COR-L47 (cell line): ENCODE measurements at regions not wholly inside any gene's neighbourhood (a gene's known extent, or its start where the extent isn't known, plus 50 kb on each side); places are given as distances from the start of the nearest gene placed in this dataset.

ENCODE experiments used
- DNase-seq: peaks from one replicate; lab custom pipeline; 2025; lab: John Stamatoyannopoulos, UW

DNA sequence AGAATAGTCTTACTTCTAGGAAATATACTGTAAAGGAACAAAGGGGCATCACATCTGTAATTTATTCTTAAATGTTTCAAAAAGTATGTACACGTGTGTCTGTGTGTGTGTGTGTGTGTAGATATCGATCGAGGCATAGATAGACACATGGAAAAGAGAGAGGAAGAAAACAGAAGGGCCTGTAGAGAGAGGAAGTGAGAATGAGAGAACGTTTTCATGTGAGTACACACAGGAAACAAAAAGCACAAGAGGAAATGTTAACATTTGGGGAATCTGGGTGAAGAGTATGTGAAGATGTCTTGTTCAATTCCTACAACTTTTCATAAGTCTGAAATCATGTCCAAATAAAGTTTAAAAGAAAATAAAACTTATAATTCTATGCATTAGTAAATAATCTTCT, 286.5 kb upstream of the SORCS1 start:
- DNase-seq: no peak

DNA sequence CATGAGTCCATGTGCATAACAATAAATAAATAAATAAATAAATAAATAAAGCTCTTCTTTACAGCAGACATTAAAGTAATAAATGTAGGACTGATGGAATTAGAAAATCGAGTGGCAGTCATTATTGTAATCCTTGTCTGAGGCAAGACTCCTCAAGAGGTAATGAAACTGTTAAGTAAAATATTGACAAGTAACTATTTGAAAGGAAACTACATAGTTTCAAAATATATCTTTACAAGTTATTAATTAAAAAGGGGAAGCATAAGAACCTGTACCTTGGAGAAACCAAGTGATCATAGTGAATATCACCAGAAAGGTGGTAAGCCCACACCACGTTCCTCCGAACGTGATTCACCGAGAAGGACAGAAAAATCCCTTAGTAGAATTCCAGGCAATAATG, 285.6 kb upstream of the SORCS1 start:
- no peak for DNase-seq

DNA sequence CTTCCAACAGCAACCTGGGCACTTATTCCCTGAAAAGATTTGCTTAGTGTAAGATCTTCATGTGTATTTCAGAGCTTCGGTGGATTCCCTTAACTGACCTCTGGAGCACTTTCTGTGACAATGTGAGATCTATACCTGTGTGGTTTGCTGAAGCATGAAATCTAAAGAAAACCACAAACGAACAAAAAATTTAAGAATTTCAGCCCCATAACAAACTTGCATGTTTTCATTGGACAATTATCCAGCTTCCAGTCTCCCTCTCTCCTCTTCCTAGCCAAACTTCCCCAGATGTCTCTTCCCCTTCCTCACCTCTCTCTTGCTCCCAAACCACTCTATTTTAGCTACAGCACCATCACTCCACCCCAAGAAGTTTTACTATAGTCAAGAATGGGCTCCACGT, 279.9 kb upstream of the SORCS1 start:
- no peak for DNase-seq

DNA sequence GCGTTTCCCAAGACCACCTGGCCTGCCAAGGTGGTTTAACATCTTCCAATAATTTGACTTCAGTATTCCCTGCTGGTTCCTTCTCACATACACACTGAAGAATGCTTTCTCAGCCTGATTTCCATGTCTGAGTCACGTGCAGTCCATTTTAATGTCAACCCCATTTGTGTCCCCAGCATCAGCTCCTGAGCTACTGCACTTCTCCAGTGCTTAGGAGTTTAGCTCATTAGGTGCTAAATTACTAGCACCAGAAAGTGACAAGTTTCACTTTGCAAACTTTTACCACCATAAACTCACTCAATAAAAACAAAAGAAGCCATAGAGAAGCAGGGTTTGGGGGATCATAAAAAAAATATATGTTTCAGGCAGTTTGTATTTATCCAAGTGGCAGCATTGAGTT, 279.3 kb upstream of the SORCS1 start:
- DNase-seq: no peak

DNA sequence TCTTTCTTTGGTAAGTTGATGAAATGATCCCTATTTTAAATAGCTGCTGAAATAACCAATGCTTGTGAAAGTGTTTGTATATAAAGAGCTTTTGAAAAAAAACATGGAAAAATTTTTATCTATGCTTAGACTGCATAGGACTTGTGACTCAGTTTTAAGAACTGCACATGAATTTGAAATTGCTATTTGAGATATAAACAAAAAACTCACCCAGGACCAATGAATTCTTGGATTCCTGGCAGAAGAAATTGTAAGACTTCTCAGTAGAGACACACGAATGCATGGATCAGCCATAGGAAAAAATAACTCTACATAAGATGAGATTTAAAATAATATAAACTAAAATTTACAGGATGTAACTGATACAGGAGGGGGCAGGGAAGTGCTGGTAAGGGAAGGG, 278.8 kb upstream of the SORCS1 start:
- DNase-seq: no peak

DNA sequence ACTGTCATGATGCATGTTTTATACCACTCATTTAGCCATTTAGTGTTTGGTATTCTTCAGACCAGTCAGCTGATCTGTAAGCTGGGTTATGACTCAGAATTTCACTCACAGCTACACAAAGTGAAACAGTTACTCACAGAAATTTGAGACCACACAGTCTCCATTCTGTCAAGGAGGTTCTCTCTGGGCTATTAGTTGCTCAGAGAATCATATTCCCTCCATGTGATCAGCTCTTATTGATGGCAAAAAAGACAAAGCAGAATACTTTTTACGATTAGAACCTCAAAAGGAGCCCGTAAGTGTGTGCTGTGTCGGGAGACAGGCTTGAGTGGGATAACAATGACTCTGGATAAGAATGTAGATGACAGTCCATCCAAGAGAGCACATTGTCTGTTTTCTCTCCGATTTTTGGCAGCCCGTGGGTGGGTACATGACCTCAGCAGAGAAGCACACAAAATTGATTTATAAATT, 277.6 kb upstream of the SORCS1 start:
- DNase-seq: no peak

DNA sequence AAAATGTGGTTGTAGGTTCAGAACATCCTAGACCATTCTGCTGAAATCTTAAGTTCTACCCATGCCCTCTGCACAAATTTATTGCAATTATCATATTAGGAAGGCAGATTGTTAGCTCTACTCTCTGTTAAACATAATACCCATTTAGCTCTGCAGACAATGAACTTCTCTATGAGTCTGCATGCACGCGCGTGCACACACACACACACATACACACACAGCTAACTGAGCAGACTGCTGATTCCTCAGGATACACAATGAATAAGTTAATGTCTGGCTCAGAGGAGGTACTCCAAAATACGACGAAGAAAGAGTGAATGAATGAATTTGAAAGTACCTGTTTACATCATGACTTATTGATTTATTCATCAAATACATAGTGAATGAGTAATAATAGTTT, 276.2 kb upstream of the SORCS1 start:
- no peak for DNase-seq

DNA sequence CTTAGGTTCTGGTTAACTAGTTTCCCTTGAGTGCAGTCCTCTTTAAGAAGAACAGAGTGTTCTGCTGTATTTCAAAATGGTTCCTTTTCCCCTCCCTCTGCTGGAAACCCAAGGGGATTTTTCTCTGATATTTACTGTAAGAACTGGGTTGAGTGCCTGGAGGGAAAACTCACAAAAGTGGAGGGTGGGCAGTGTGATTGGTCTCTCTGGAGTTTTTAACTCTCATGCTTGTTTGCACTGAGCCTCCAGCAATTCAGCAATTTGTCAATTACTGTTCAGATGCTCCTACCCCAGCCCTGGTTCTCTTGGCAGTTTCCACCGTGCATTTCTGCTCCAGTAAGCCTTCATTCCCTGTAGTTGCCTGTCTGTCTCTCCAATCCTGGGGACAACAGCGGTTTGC, 273.4 kb upstream of the SORCS1 start:
- DNase-seq: no peak

DNA sequence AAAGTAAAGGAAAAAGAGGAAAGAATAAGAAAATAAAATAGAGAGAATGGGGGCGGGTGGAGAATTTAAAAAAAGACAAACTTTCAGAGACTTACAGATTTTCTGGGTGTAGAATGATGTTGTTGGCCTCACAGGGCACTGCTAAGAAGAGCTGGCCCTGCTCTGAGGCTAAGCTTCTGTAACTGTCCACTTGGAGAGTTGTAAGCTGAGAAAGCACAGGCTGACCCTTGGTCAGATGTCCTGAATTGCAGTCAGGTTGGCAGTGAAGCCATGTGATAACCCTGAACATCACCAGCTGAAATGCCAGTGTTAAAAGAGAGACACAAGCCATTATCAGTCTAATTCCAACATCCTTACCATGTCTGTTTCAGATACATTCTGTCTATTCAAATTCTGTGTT, 272.1 kb upstream of the SORCS1 start:
- no peak for DNase-seq

DNA sequence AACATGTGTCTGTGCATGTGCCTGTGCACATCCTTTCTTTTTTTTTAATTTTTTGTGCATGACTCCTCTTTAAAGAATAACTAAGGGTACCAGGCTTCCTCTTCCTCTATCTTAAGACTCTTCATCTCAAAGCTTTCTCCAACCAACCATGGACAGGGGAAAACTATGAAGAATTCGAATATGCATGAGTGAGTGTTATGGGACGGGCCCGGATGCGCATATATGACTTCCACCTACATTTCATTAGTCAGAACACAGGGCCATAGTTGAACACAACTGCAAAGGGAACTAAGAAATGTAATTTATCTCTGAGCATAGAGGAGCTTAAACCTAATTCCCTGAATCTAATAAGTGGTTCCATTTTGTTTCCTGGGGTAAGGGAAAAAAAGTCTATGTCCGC, 270.3 kb upstream of the SORCS1 start:
- no peak for DNase-seq

DNA sequence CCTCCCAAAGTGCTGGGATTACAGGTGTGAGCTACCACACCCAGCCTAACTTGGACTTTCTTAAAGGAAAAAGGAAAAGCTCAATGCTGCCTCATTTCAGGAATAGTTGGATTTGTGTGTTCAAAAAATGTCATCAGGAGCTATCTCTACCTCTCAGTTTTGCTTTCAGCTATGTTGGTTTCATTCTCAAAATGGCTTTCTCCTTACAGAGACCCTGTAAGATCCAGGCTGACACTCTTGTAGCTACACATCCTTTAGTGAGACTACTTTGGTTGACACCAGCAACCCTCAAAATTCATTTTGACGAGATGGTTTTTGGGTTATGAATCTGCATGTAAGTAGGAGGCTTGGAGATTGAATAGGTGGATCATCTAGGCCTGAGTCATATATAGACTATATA, 269.7 kb upstream of the SORCS1 start:
- DNase-seq: no peak

DNA sequence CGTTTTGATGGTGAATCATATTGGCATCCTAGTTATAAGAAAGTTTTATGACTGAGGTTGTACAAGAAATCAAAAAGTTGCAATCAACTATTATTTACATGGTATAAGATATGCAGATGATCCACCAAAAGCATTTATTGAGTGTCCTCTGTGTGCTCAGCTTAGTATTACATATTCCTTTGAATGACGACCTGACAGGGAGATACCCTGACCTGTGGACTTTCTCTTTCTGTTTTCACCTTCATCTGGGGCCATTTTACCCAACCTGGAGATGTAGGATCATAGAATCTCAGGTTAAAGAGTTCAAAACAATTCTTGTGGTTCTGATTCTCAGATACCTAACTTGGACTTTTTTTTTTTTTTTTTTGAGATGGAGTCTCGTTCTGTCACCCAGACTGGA, 269.1 kb upstream of the SORCS1 start:
- no peak for DNase-seq

DNA sequence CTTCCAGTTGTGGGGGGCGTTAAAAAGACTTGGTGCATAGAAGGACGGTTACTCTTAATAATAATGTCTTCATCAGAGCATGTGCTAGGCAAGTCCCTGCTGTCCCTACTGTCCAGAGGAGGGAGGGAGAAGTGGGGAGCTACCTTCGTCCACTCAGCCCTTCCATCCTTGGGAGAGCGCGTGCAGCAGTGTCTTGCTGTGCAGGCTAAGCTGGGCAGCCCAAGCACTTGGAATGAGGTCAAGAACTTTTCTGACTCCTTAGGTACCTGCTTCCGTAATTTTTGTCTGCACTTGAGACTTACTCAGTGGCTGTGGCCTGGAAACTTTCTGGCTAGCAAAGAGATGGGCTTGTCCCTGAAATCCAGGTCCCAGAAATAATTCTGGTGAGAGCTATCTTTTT, 265.9 kb upstream of the SORCS1 start:
- no peak for DNase-seq

DNA sequence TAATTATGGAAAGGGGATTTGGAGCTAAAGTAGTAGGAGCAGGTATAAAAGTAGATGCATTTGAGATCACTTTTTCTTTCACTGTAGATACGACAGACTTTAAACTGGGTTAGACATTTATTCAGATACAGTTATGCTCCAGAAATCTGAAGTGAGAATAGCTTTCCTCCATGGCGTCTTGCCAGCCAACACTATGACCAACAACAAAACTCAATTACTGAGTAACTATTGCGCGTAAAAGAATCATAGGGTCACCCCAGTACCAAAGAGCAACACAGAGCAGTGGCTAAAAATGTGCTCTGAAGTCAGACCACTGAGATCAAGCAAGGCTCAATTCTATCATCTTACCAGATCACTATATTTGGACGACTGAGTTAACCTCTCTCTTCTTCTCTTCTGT, 262.5 kb upstream of the SORCS1 start:
- no peak for DNase-seq

DNA sequence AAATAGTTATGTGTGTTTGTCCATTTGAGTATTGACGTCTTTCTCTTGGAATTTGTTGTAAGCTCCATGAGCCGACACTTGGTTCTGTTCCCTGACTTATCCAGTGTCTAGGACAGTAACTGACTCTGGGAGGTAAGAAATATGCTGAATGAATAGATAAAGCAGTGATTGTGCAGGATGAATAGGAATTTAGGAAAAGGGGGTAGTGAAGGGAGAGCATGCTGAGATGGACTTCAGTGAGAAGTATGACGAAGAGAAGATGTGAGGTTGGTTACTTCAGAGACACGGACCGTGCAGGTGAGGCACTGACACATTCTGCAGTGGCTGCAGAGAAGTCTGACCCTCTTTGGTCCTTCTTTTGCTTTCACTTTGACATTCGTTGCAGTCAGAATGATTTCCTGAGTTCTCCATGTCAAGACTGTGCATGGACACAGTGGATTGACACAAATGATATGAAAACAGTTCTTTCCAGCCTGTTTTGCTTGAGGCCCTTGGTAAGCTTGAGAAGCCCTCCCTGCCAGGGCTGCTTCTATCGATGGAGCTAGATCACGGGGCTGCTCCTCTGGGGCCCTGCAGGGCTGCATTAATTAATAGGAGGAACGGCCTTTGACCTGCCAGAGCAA, 261.5 kb upstream of the SORCS1 start:
- DNase-seq: no peak

DNA sequence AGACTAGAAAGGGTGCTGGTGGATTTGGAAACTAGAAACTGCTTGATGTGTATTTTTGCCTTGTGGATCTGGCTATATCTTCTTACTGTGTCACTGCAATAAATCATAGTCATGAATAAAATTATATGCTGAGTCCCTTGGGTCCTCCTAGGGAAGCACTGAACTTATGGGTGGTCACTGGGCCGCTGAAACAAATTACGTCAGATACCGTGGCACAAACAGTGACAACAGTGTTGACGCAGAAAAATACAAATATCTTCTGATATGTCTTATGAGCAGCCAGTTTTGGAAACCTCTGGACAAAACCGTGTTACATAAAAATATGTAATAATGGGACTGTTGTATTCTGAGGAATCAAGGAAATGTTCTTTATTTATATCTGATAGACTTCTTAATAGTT, 260.1 kb upstream of the SORCS1 start:
- no peak for DNase-seq

DNA sequence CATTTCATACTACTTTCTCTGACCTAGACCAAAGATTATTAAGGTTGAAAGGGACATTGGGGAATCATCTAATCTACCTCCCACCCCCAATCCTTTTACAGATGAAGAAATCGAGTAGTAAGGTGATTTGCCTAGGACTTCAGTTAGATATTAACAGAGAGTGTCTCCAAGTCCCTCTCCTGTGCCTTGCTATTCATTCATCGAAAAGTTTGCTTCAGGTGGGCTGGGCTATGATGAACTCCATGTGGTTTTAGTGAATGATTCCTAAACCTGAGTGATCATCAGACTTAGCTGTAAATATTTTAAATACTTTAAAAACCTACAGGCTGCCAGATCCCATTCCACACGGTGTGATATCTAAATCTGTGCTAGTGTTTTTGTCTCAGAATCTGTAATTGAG, 259.4 kb upstream of the SORCS1 start:
- no peak for DNase-seq

DNA sequence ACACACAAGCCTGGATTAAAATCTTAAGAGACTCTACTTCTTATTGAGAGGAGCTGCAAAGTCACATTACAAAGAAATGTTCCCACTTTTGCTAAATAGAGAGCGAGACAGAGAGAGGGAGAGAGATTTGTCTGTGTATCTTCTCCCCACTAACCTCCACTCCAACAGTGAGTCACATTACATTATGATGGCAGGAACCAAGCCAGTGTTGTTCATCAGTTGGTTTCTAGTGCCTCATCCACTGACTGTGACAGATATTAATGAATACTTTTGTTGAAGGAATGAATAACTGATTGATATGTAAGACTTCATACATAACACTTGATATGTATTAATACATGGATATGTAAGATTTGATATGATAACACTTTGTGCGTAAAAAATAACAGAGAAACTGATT, 258.2 kb upstream of the SORCS1 start:
- no peak for DNase-seq

DNA sequence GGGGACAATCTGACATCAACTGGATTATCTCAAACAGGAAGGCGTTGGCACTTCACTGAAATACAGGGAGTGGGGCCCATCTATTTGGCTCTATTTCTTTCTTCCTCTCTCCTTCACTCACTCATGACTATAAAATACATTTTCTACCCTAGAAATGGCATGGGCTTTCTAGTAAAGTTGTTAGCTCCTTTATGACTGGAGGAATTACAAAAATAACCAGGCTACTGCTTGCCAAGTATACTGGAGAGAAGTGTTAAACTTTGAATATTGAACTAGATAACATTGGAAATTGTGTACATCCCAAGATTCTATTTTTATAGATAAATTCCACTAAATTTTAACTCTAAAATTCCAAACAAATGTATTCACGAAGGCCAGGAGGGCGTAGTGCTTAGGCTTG, 255.7 kb upstream of the SORCS1 start:
- no peak for DNase-seq

DNA sequence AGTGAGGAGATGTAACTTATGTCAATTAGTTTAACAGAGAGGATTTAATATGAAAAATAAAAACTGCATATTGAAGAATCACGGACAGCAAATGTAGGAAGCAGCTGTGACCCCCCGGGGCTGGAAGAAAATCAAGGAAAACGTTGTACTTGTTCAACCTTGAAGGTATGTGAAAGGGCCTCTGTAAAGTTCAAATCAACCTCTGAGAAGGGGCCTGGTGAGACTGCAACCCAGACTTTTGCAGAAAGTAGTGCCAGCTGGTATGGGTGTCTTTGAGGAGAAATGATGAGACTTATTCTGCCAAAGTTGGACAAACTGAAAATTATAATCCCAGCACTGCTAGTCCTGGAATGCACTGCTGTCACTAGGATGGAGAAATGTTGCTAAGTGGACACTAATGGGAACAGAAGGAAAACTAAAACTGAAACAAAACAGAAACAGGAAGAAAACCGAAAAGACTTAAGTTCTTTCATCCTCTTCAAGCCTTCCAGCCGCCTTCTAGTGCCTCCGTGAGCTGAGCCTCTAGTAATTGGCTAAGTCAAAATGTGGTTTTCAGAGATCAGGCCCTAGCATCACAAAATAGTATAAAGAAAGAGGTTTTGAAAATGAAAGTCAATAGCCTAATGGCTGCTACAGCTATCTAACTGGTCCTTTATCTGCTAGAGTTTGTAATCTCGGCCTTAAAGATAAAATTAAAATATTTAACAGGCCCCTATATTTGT, 253.7 kb upstream of the SORCS1 start:
- no peak for DNase-seq

DNA sequence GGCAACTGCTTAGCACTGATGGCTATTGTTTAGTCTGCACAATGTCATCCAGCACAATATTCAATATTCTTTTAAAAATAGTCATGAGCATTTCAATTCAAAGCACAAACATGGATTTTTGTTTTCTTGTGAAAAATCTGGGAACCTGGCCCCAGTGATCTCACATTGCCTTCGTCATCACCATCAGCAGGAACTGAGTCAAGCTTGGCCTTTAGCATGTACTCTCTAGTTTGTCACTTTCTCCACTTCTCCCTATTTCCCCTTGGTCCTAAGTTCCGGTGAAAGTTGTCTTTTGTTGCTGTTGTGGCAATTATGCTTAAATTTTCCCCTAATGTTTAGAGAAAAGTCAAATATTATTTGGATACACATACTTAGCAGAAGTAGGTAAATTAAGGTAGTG, 252.9 kb upstream of the SORCS1 start:
- DNase-seq: no peak

DNA sequence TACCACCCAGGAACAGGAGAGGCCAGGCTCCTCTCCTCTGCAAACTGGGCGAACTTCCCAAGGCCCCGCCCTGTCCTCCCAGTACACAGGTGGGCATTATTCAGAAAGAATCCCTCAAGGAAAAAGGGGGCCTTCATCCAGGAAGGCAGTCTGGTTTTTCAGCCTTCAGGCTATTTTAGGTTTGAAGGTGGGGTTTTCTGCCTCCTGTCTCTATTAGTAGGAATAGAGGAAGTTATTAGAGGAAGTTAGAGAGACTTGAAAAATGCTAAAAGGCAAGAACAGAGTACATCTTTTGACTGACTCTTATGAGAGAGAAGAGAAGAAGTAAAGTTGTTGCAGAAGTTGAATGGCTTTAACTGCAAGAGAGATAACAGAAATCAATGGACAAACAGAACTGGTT, 250.9 kb upstream of the SORCS1 start:
- DNase-seq: no peak

DNA sequence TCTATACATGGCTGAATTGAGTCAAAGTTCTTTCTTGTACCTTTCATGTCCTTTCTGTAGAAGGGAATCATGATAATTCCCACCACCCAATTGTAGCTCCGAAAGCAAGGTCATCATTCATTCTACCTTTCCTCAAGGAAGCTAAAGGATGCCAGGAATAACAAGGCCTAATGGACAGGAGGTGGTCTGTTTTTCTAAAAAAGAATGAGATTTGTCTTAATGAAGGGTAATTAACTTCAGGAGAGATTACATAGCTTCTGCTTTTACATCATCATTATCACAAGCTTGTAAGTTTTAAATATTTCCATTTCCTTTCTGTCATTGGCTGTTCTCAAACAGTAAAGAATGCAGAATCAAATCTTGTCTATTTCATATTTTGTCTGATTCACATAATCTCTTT, 249.5 kb upstream of the SORCS1 start:
- DNase-seq: no peak

DNA sequence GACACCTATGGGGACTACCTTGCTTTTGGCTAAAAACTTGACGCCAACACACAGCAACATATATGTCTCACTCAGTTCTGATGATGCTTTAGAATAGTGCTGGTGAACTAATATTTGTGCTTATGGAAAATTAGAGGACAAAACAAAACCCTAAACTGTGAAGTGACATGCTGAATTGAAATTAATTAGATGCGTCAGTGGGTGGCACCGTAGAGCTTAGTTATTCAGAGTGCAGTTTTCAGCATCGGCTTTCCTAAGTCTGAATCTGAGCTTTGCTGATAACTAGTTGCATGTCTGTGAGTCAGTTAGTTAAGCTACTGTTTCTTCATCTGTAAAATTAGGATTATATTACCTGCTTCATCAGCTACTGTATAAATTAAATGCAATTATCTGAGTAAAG, 245.0 kb upstream of the SORCS1 start:
- no peak for DNase-seq
